ENCODE measurements at regions not wholly inside any gene's neighbourhood (a gene's known extent, or its start where the extent isn't known, plus 50 kb on each side); places are given as distances from the start of the nearest gene placed in this dataset.

- TF ChIP-seq CTCF (IDR thresholded peaks at IDR 0.05 in 4 of 5, conservative IDR thresholded peaks at IDR 0.05 in 1 of 5) (no peak), POLR2A (IDR thresholded peaks at IDR 0.05) (no peak)
Measured at GRCh38 chr5:155921621-155922020, 405.3 kb upstream of the SGCD start.

Data from gastrocnemius medialis (tissue), 4 donors.